HEK293 (cell line): ENCODE measurements at regions not wholly inside any gene's neighbourhood (a gene's known extent, or its start where the extent isn't known, plus 50 kb on each side); places are given as distances from the start of the nearest gene placed in this dataset.

Experiments
- SALL2 ChIP-seq: fragments of 450-650 bp; formaldehyde crosslinking; IDR thresholded peaks from 2 replicates; pipeline ENCODE4 v1.5.0; 2017; ENCODE audit warnings: missing biosample characterization, mild to moderate bottlenecking, missing genetic modification characterization, borderline replicate concordance
- ZNF610 ChIP-seq: fragments of 450-650 bp; formaldehyde crosslinking; IDR thresholded peaks from 2 replicates; pipeline ENCODE4 v1.5.1; 2016; ENCODE audit warnings: missing biosample characterization, missing genetic modification characterization, borderline replicate concordance

DNA sequence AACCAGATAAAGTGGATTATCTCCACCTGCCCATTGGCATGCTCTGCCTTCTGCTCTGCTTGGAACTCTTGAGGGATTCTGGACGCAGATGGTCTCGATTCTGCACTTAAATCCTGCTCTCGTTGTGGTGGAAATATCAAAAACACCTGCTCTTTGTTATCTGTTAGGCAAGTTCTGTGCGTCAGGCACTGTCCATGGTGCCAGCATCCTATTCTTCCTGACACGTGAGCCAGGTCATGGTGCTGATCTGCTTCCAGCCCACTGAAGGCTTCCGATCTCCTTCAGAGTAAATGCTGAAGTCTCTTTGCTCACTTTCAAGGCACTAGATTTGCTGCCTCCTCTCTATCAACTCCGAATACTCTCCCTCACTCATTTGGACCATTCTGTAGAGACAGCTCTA is 505.6 kb downstream of the HTR7 start:
- no peak for TF ChIP-seq SALL2 (tag by site-specific recombination)
- TF ChIP-seq ZNF610 (tag by site-specific recombination), result no peak
